A673 (cell line): ENCODE measurements at regions not wholly inside any gene's neighbourhood (a gene's known extent, or its start where the extent isn't known, plus 50 kb on each side); places are given as distances from the start of the nearest gene placed in this dataset.
"Not testable (repeated sequence)": the region's sequence is repeated elsewhere in the genome, so short reads cannot be mapped to it uniquely, and the experiment has no call there.

ENCODE experiments used
- BruUV-seq: library from RNA; stranded (reverse); fragments of 400-500 nt; replicated peaks from 2 replicates; lab custom pipeline; 2021; lab: Mats Ljungman, UMichigan
- CTCF ChIA-PET: fragments of 300-600 bp; sonication (Branson Sonifier 250); formaldehyde crosslinking; loops from one replicate; lab custom pipeline; 2022; ENCODE audit warnings: antibody characterized with exemption; lab: Charles Lee
- POLR2A ChIA-PET: fragments of 300-600 bp; sonication (Branson Sonifier 250); formaldehyde crosslinking; loops from one replicate; lab custom pipeline; 2022; ENCODE audit warnings: antibody characterized with exemption; ENCODE audit not compliant: low non-redundant PET; lab: Charles Lee
- DNase-seq: peaks from one replicate; pipeline ENCODE4 v3.0.0-alpha.2; 2015; ENCODE audit warnings: low spot score
- H3K27ac ChIP-seq: fragments of 200-600 bp; sonication (generic); 2 replicates; pipeline ENCODE4 v1.5.1; 2016; ENCODE audit warnings: mixed run types, low read depth, mild to moderate bottlenecking, mixed read lengths, antibody characterized with exemption, low read length; ENCODE audit not compliant: poor library complexity, severe bottlenecking
- H3K27me3 ChIP-seq: fragments of 200-600 bp; sonication (generic); replicated peaks from 2 replicates; pipeline ENCODE4 v1.6.1; 2017; ENCODE audit warnings: mixed run types, low read depth, mild to moderate bottlenecking, mixed read lengths, antibody characterized with exemption, low read length; ENCODE audit not compliant: insufficient read depth, poor library complexity
- H3K36me3 ChIP-seq: fragments of 200-600 bp; sonication (generic); 2 replicates; pipeline ENCODE4 v1.6.1; 2016; ENCODE audit warnings: mixed run types, mild to moderate bottlenecking, mixed read lengths, antibody characterized with exemption, low read length; ENCODE audit not compliant: insufficient read depth, poor library complexity, severe bottlenecking
- H3K4me1 ChIP-seq: fragments of 200-600 bp; sonication (generic); 2 replicates; pipeline ENCODE4 v1.6.1; 2017; ENCODE audit warnings: mixed run types, mild to moderate bottlenecking, mixed read lengths, antibody characterized with exemption, low read length; ENCODE audit not compliant: insufficient read depth, poor library complexity, severe bottlenecking
- H3K4me3 ChIP-seq: fragments of 200-600 bp; sonication (generic); 2 replicates; pipeline ENCODE4 v1.5.1; 2016; ENCODE audit warnings: low read depth, mixed run types, mild to moderate bottlenecking, mixed read lengths, low read length; ENCODE audit not compliant: poor library complexity, severe bottlenecking
- H3K9me3 ChIP-seq: fragments of 200-600 bp; sonication (generic); 2 replicates; pipeline ENCODE4 v1.6.1; 2016; ENCODE audit warnings: mixed run types, low read depth, mild to moderate bottlenecking, mixed read lengths, antibody characterized with exemption, low read length; ENCODE audit not compliant: poor library complexity, severe bottlenecking
- EZH2 ChIP-seq: fragments of 200-600 bp; sonication (generic); IDR thresholded peaks from 2 replicates; pipeline ENCODE4 v1.6.1; 2017; ENCODE audit warnings: borderline replicate concordance, low read depth, mild to moderate bottlenecking, mixed read lengths, antibody characterized with exemption, low read length; ENCODE audit not compliant: poor library complexity, severe bottlenecking
- intact Hi-C: fragments of 100-400 bp; cut with micrococcal nuclease; formaldehyde crosslinking; loops from one replicate; pipeline ENCODE4 v1.10.0; 2022; ENCODE audit not compliant: unreplicated experiment
- TF ChIP-seq, protein P1 (sequence below): fragments of 300-800, 200-600 bp; sonication (generic); conservative IDR thresholded peaks from 2 replicates; pipeline ENCODE4 v1.5.1; 2017; ENCODE audit warnings: low read depth, mild to moderate bottlenecking, antibody characterized with exemption, low read length, moderate library complexity, mixed read lengths

DNA sequence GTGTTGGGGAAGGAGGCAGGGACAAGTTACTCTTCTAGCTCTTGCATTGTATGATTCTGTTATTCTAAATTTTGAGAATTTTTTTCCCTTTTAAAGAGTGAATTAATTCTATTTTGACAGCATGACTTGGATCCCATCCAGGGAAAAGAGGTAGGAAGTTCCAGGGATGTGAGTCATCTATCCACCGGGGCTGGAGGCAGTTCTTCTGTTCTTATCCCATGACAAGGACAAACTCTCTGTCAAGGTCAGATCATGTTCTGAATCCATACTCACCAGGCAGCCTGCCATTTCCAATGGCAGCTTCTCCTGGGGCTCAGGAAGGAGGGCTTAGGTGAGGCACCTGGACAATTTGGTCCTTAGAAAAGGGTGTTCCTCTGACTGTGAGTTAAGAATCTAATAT, 132.0 kb upstream of the MED14 start:
- Histone ChIP-seq H3K9me3 (no peaks in the 10 kb centered on the region), H3K36me3 (no peaks in the 10 kb centered on the region), H3K27ac (no peak overlapping the region), H3K4me3 (no peak overlapping the region), H3K4me1 (peaks cover 7% of the 10 kb centered on the region), H3K27me3 (no peaks in the 10 kb centered on the region)
- peak; percentile 40 for DNase-seq
- ChIA-PET CTCF (no interaction called here), POLR2A (no interaction called here)
- intact Hi-C loops = no loop called here
- TF ChIP-seq, protein P1, sequence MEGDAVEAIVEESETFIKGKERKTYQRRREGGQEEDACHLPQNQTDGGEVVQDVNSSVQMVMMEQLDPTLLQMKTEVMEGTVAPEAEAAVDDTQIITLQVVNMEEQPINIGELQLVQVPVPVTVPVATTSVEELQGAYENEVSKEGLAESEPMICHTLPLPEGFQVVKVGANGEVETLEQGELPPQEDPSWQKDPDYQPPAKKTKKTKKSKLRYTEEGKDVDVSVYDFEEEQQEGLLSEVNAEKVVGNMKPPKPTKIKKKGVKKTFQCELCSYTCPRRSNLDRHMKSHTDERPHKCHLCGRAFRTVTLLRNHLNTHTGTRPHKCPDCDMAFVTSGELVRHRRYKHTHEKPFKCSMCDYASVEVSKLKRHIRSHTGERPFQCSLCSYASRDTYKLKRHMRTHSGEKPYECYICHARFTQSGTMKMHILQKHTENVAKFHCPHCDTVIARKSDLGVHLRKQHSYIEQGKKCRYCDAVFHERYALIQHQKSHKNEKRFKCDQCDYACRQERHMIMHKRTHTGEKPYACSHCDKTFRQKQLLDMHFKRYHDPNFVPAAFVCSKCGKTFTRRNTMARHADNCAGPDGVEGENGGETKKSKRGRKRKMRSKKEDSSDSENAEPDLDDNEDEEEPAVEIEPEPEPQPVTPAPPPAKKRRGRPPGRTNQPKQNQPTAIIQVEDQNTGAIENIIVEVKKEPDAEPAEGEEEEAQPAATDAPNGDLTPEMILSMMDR = no peak
- TF ChIP-seq EZH2 = no peak
- no TSS peak for BruUV-seq

DNA sequence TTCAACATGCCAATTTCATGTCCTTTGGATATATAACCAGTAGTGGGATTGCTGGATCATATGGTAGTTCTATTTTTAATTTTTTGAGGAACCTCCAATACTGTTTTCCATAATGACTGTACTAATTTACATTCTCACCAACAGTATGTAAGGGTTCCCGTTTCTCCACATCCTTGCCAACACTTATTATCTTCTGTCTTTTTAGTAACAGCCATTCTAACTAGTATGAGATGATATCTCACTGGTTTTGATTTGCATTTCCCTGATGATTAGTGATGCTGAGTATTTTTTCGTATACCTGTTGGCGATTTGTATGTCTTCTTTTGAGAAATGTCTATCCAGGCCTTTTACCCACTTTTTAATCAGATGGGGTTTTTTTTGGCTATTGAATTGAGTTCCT, 133.5 kb upstream of the MED14 start:
- BruUV-seq = no TSS peak
- H3K36me3 ChIP-seq = no peaks in the 10 kb centered on the region
- intact Hi-C loops = no loop called here

DNA sequence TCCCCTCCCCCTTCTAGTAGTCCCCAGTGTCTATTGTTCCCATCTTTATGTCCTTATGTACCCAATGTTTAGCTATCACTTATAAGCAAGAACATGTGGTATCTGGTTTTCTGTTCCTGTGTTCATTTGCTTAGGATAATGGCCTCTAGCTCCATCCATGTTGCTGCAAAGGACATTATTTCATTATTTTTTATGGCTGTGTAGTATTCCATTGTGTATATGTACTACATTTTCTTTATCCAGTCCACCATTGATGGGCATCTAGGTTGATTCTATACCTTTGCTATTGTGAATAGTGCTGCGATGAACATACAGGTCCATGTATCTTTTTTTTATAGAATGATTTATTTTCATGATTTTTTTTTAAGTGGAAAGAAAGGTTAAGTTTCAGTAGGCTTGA, 135.6 kb upstream of the MED14 start:
- BruUV-seq, CTCF ChIA-PET, H3K4me3 ChIP-seq, H3K36me3 ChIP-seq, H3K27ac ChIP-seq, DNase-seq, POLR2A ChIA-PET, H3K4me1 ChIP-seq, H3K9me3 ChIP-seq, intact Hi-C loops, H3K27me3 ChIP-seq: not testable (repeated sequence)

More for the DNA sequence above, 133.5 kb upstream of the MED14 start:
- Histone ChIP-seq H3K27ac (no peak overlapping the region), H3K9me3 (no peaks in the 10 kb centered on the region), H3K4me1 (peaks cover 7% of the 10 kb centered on the region), H3K27me3 (no peaks in the 10 kb centered on the region), H3K4me3 (no peak overlapping the region)
- ChIA-PET POLR2A (no interaction called here), CTCF (no interaction called here)
- no peak for TF ChIP-seq EZH2
- TF ChIP-seq, protein P1 = no peak
- DNase-seq = no peak

DNA sequence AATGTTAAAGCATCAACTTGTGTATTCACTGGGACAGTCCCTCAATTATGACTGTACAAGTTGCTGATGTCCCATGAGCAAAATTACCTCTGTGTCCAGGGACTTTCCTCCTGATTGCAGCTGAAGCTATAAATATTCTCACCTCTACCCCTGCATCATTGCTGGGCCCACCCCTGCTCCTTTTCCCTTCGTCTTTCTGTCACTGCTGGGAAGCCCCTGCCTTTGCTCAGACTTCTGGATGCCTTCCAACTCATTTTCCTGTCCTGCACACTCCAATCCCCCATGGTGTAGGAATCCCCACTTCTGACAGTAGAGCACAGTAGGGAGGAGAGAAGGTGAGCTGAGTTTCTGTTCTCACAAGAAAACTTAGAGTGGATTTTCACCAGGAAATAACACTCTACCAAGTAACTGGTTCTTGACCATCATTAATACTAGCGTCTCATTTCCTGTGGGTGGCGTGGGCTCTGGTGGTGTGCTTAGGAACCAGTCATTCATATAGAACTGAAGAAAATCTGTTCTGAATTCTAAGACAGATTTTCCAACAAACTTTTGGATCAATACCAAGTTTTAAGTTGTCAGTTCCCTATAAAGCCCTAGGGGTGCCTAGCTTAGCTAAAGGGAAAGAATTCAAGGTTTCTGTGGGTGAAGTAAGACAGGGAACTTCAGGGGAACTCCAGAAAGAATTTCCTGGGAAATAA, 136.2 kb upstream of the MED14 start:
- Histone ChIP-seq H3K27ac (peak overlapping the region; percentile 29), H3K36me3 (no peaks in the 10 kb centered on the region), H3K4me3 (no peak overlapping the region), H3K9me3 (no peaks in the 10 kb centered on the region), H3K4me1 (peaks cover 7% of the 10 kb centered on the region), H3K27me3 (no peaks in the 10 kb centered on the region)
- DNase-seq = peak; percentile 29
- ChIA-PET POLR2A (no interaction called here), CTCF (no interaction called here)
- no TSS peak for BruUV-seq
- intact Hi-C loops = no loop called here
- TF ChIP-seq, protein P1 = no peak
- no peak for TF ChIP-seq EZH2
